Sciatic nerve (tissue), 2 donors: ENCODE measurements at regions not wholly inside any gene's neighbourhood (a gene's known extent, or its start where the extent isn't known, plus 50 kb on each side); places are given as distances from the start of the nearest gene placed in this dataset.

Source experiments
- ATAC-seq: fragments of 200-7000 bp; cut with Tn5 transposase; one replicate; pipeline ENCODE4 v1.9.1; 2020; ENCODE audit warnings: mild to moderate bottlenecking, moderate library complexity
- DNase-seq: peaks from one replicate; pipeline ENCODE4 v3.0.0-alpha.2; 2020; ENCODE audit warnings: low spot score
- intact Hi-C: fragments of 100-400 bp; cut with DNase I; formaldehyde crosslinking; loops from one replicate; pipeline ENCODE4 v1.14.2; 2022
- donor health status: DM: no; HTN: no; CAD: no.
- donor health status: DM: no; HTN: no; CAD: no.

GRCh38 chr2:13030606-13031005 lies 313.9 kb downstream of the TRIB2 start:
- ATAC-seq: no peak
- DNase-seq: no peak
- intact Hi-C loops: no loop called here

- intact Hi-C loops: no loop called here
- ATAC-seq: no peak
- DNase-seq: no peak
Observed at GRCh38 chr2:13034861-13035260, 318.1 kb downstream of the TRIB2 start.

- no peak for DNase-seq
- ATAC-seq: no peak
- intact Hi-C loops: no loop called here
Observed at GRCh38 chr2:13035866-13036265, 319.1 kb downstream of the TRIB2 start.

GRCh38 chr2:13040043-13040442 lies 323.3 kb downstream of the TRIB2 start:
- no peak for DNase-seq
- ATAC-seq: no peak
- intact Hi-C loops: no loop called here

- intact Hi-C loops: no loop called here
- ATAC-seq: no peak
Observed at GRCh38 chr2:13046557-13047165, 329.9 kb downstream of the TRIB2 start.

GRCh38 chr2:13050764-13051163 lies 334.0 kb downstream of the TRIB2 start:
- DNase-seq: no peak
- ATAC-seq: no peak
- intact Hi-C loops: no loop called here

More at GRCh38 chr2:13046557-13047165, 329.9 kb downstream of the TRIB2 start:
- DNase-seq: no peak

GRCh38 chr2:13052547-13052946 lies 335.8 kb downstream of the TRIB2 start:
- DNase-seq (no peak), ATAC-seq (no peak)
- intact Hi-C loops: no loop called here

- DNase-seq: no peak
- intact Hi-C loops: no loop called here
- ATAC-seq: no peak
Observed at GRCh38 chr2:13056259-13056843, 339.6 kb downstream of the TRIB2 start.

GRCh38 chr2:13057671-13058070 lies 340.9 kb downstream of the TRIB2 start:
- no peak for DNase-seq
- no peak for ATAC-seq
- intact Hi-C loops: no loop called here

- DNase-seq (no peak), ATAC-seq (no peak)
- intact Hi-C loops: no loop called here
Observed at GRCh38 chr2:13066676-13067075, 349.9 kb downstream of the TRIB2 start.

- DNase-seq: no peak
- intact Hi-C loops: no loop called here
- ATAC-seq: no peak
Observed at GRCh38 chr2:13067508-13067907, 350.8 kb downstream of the TRIB2 start.

GRCh38 chr2:13089971-13090370 lies 373.2 kb downstream of the TRIB2 start:
- no peak for DNase-seq
- ATAC-seq: no peak
- intact Hi-C loops: no loop called here

- ATAC-seq: no peak
- no peak for DNase-seq
- intact Hi-C loops: no loop called here
Observed at GRCh38 chr2:13091455-13091854, 374.7 kb downstream of the TRIB2 start.

- DNase-seq: no peak
- ATAC-seq: no peak
- intact Hi-C loops: no loop called here
Observed at GRCh38 chr2:13091861-13092378, 375.2 kb downstream of the TRIB2 start.

- DNase-seq (no peak), ATAC-seq (no peak)
- intact Hi-C loops: no loop called here
Observed at GRCh38 chr2:13093416-13093991, 376.8 kb downstream of the TRIB2 start.

GRCh38 chr2:13102397-13103063 lies 385.8 kb downstream of the TRIB2 start:
- intact Hi-C loops: no loop called here
- no peak for ATAC-seq
- DNase-seq: no peak

- no peak for ATAC-seq
- intact Hi-C loops: no loop called here
- DNase-seq: no peak
Observed at GRCh38 chr2:13103151-13103550, 386.4 kb downstream of the TRIB2 start.

- ATAC-seq (no peak), DNase-seq (no peak)
- intact Hi-C loops: no loop called here
Observed at GRCh38 chr2:13103778-13104493, 387.2 kb downstream of the TRIB2 start.

- intact Hi-C loops: no loop called here
- no peak for ATAC-seq
- no peak for DNase-seq
Observed at GRCh38 chr2:13104723-13105122, 388.0 kb downstream of the TRIB2 start.

GRCh38 chr2:13106302-13106701 lies 389.6 kb downstream of the TRIB2 start:
- intact Hi-C loops: no loop called here
- DNase-seq (no peak), ATAC-seq (no peak)
